ENCODE measurements at regions not wholly inside any gene's neighbourhood (a gene's known extent, or its start where the extent isn't known, plus 50 kb on each side); places are given as distances from the start of the nearest gene placed in this dataset.

DNA sequence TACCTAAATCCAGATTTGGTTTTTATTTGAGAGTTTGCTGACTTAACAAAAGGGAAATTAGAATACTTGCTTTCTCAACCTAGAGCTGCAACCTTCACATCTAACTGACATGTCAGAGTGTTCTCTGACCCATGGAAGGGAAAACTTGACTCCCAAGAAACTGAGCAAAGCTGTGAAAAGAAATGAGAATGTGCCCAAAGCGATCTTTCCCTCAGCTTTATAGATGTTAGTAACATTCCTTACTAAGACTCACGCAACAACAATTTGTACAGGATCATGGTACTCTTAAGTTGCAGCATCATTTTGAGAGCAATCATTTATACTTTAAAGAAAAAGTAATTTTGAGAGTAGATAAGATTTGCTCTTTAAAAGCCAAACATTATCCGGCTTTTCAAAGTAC, 117.0 kb upstream of the FBXL7 start:
- no peak overlapping the region; a peak in 1 of 7 replicates for H3K9ac ChIP-seq (replicated peaks in 1 of 4; ENCODE audit: extremely low read depth in 1 of 4, low read depth in 3 of 4, low read length in 3 of 4)
- no peak overlapping the region for H3K27ac ChIP-seq (ENCODE audit: low read depth, low read length)
- no peak overlapping the region for H3K23ac ChIP-seq (ENCODE audit: insufficient read length)
- H3K4me2 ChIP-seq (ENCODE audit: insufficient read depth in 1 of 2, low read depth in 2 of 2, low read length in 2 of 2) = no peak overlapping the region
- no peak overlapping the region for H3K18ac ChIP-seq (ENCODE audit: extremely low read depth, low read length)
- ChIA-PET POLR2A (ENCODE audit: partially characterized antibody) (no interaction called here), CTCF (ENCODE audit: partially characterized antibody) (interaction anchor here (0.6 to 1.6 kb wide), 13 partner anchors 9 to 1059 kb away, joined by 3 to 8 read pairs (median 3); no protein-coding TSS in a partner anchor)
- H2BK20ac ChIP-seq (ENCODE audit: low read length) = no peak overlapping the region
- no peaks in the 10 kb centered on the region for H3K79me2 ChIP-seq (ENCODE audit: control insufficient read depth in 1 of 2, insufficient read depth in 2 of 2, low read length in 2 of 2)
- H4K20me1 ChIP-seq (replicated peaks in 1 of 2; ENCODE audit: control insufficient read depth in 1 of 2, insufficient read depth in 2 of 2, low read length in 2 of 2) = no peaks in the 10 kb centered on the region
- no peak overlapping the region for H2BK120ac ChIP-seq (replicated peaks; ENCODE audit: low read depth, low read length)
- no peak for FAIRE-seq
- H2AK5ac ChIP-seq (ENCODE audit: low read depth, low read length) = no peak overlapping the region
- H3K56ac ChIP-seq (replicated peaks; ENCODE audit: insufficient read length, low read depth, low read length) = no peak overlapping the region
- H2BK12ac ChIP-seq (ENCODE audit: low read depth, low read length) = no peak overlapping the region
- H3K14ac ChIP-seq (ENCODE audit: insufficient read length) = no peak overlapping the region
- no peak overlapping the region for H2BK15ac ChIP-seq (ENCODE audit: low read length)
- H3K36me3 ChIP-seq (ENCODE audit: control insufficient read depth in 2 of 4, insufficient read depth in 4 of 4, low read length in 3 of 4) = no peaks in the 10 kb centered on the region
- H4K91ac ChIP-seq (replicated peaks; ENCODE audit: insufficient read length, low read length) = no peak overlapping the region
- H4K5ac ChIP-seq (ENCODE audit: insufficient read length, low read depth, low read length) = no peak overlapping the region
- no peak for DNase-seq (ENCODE audit: low read depth in 1 of 2, low spot score in 2 of 2)
- 0 out of 2 replicates have a peak overlapping the region, but pooled peaks have one; percentile 49 for H2AFZ ChIP-seq (ENCODE audit: low read length)
- H3K79me1 ChIP-seq (ENCODE audit: low read depth, low read length) = no peaks in the 10 kb centered on the region
- no peak overlapping the region for H3K4ac ChIP-seq (replicated peaks; ENCODE audit: insufficient read length, low read depth, low read length)
- no peak overlapping the region for H2BK5ac ChIP-seq (ENCODE audit: low read depth, low read length)
- no peaks in the 10 kb centered on the region for H3K9me3 ChIP-seq (ENCODE audit: insufficient read depth in 2 of 2, low read depth in 1 of 2, low read length in 1 of 2)
- H3K27me3 ChIP-seq (replicated peaks in 1 of 4; ENCODE audit: control insufficient read depth in 3 of 4, extremely low read depth in 1 of 4, insufficient read depth in 3 of 4, low read length in 3 of 4) = no peaks in the 10 kb centered on the region
- H3K4me1 ChIP-seq (replicated peaks in 1 of 4; ENCODE audit: control insufficient read depth in 3 of 4, insufficient read depth in 4 of 4, low read length in 3 of 4) = no peaks in the 10 kb centered on the region; a peak in 1 of 7 replicates
- no peaks in the 10 kb centered on the region for H3K23me2 ChIP-seq (ENCODE audit: low read depth, low read length)
- H3K4me3 ChIP-seq (ENCODE audit: extremely low read depth in 1 of 4, insufficient read depth in 2 of 4, low read depth in 3 of 4, low read length in 4 of 4) = no peak overlapping the region
- TF ChIP-seq SP1 (IDR thresholded peaks at IDR 0.05; ENCODE audit: low read depth, low read length) (no peak), RBBP5 (IDR thresholded peaks at IDR 0.05; ENCODE audit: borderline replicate concordance, low read depth, low read length) (no peak), KDM1A (IDR thresholded peaks at IDR 0.05; ENCODE audit: borderline replicate concordance, low read length) (no peak), CHD2 (IDR thresholded peaks at IDR 0.05; ENCODE audit: low read length) (no peak), EZH2 (IDR thresholded peaks at IDR 0.05; ENCODE audit: low read depth, low read length, severe bottlenecking) (no peak), MAFK (IDR thresholded peaks at IDR 0.05; ENCODE audit: low read depth, low read length) (no peak), EGR1 (IDR thresholded peaks at IDR 0.05; ENCODE audit: borderline replicate concordance, low read depth, low read length) (no peak), GTF2F1 (IDR thresholded peaks at IDR 0.05; ENCODE audit: borderline replicate concordance, low read depth, low read length) (no peak), TEAD4 (IDR thresholded peaks at IDR 0.05; ENCODE audit: low read depth, low read length) (no peak), CHD1 (IDR thresholded peaks at IDR 0.05; ENCODE audit: low read depth, low read length) (no peak)
- TF ChIP-seq, protein P1, sequence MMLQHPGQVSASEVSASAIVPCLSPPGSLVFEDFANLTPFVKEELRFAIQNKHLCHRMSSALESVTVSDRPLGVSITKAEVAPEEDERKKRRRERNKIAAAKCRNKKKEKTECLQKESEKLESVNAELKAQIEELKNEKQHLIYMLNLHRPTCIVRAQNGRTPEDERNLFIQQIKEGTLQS (IDR thresholded peaks at IDR 0.05; ENCODE audit: insufficient read depth, low read depth, low read length) = no peak
- TF ChIP-seq, protein P2, sequence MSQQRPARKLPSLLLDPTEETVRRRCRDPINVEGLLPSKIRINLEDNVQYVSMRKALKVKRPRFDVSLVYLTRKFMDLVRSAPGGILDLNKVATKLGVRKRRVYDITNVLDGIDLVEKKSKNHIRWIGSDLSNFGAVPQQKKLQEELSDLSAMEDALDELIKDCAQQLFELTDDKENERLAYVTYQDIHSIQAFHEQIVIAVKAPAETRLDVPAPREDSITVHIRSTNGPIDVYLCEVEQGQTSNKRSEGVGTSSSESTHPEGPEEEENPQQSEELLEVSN (IDR thresholded peaks at IDR 0.05) = no peak
- no peak overlapping the region for H4K8ac ChIP-seq (ENCODE audit: extremely low read depth, insufficient read depth, low read length)
- 90% methylated on average over 3 of the region's 3 CpGs; no CpG with 5 or more reads in 1 of the 2 experiments for WGBS, 2 experiments (ENCODE audit: extremely low coverage in 1 of 2, insufficient coverage in 1 of 2, insufficient read length in 1 of 2, insufficient replicate concordance in 2 of 2, low coverage in 1 of 2, low lambda C conversion rate in 2 of 2, missing lambda C conversion rate in 1 of 2)

All from H1 (cell line).